Hematopoietic multipotent progenitor cell (in vitro differentiated cells): ENCODE measurements at regions not wholly inside any gene's neighbourhood (a gene's known extent, or its start where the extent isn't known, plus 50 kb on each side); places are given as distances from the start of the nearest gene placed in this dataset.

Source experiments
- DNase-seq, 3 donors: peaks; one replicate each; pipeline ENCODE4 v3.0.0-alpha.2; 2011 to 2015; ENCODE audit warnings: low read depth in 2 of 3, low spot score in 2 of 3

DNA sequence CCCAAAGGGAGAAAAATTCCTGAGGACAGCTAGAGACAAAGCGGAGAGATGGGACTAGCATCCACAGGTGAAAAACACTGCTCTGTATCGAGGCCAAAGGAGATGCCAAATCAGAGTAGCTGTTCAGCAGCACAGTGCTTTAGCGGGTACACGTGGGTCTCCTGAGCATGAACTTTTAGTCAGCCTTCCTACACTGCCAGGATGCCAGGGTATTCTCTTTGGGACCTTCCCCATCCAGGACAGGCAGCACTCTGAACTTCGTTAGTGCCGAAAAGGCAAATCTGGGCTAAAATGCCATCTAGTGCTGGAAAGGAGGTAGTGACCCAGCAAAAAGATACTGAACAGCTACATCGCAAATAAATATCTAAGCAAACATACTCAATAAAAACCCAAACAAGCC is 64.9 kb downstream of the C6orf58 start:
- DNase-seq = peak in 1 of 3 donors; percentile 5
